Natural killer cell treated with Interleukin-12 subunit alpha and Interleukin-12 subunit beta and Interleukin-15 and Interleukin-18, amount 100 ng/mL, for 72 hours (primary cell): ENCODE measurements at regions not wholly inside any gene's neighbourhood (a gene's known extent, or its start where the extent isn't known, plus 50 kb on each side); places are given as distances from the start of the nearest gene placed in this dataset.

ENCODE experiments used
- ATAC-seq, 2 donors: fragments of 150-1000 bp; cut with Tn5 transposase in 1 of 2; sonication (Bioruptor Pico), chemical (Tn5 transposase) in 1 of 2; 2 replicates each; pipeline ENCODE4 v1.10.0; 2021
- DNase-seq: peaks from one replicate; pipeline ENCODE4 v3.0.0; 2022; ENCODE audit warnings: low spot score
- H3K27ac Mint-ChIP-seq, 2 donors: 1 replicate in 1 of 2; 2 replicates in 1 of 2; pipeline ENCODE4 v1.8.0; 2022; ENCODE audit warnings: mixed read lengths in 2 of 2, mild to moderate bottlenecking in 1 of 2, moderate library complexity in 1 of 2
- H3K27me3 Mint-ChIP-seq, 2 donors: 1 replicate in 1 of 2; 2 replicates in 1 of 2; pipeline ENCODE4 v1.8.0; 2022; ENCODE audit warnings: mixed read lengths in 2 of 2
- H3K36me3 Mint-ChIP-seq: one replicate; pipeline ENCODE4 v1.8.0; 2022; ENCODE audit warnings: mixed read lengths
- H3K4me1 Mint-ChIP-seq, 2 donors: 1 replicate in 1 of 2; 2 replicates in 1 of 2; pipeline ENCODE4 v1.8.0; 2022; ENCODE audit warnings: low read depth in 2 of 2, mixed read lengths in 2 of 2, mild to moderate bottlenecking in 1 of 2
- H3K4me3 Mint-ChIP-seq: one replicate; pipeline ENCODE4 v1.8.0; 2022; ENCODE audit warnings: mixed read lengths
- H3K9me3 Mint-ChIP-seq: 2 replicates; pipeline ENCODE4 v1.8.0; 2022; ENCODE audit warnings: mixed read lengths

GRCh38 chr10:9878383-9878782 is 1139.3 kb upstream of the CELF2 start:
- ATAC-seq = no peak
- Mint-ChIP-seq H3K4me3 (no peak overlapping the region), H3K4me1 (no peaks in the 10 kb centered on the region), H3K9me3 (no peaks in the 10 kb centered on the region), H3K27ac (no peak overlapping the region), H3K36me3 (no peaks in the 10 kb centered on the region), H3K27me3 (no peaks in the 10 kb centered on the region)
- no peak for DNase-seq

GRCh38 chr10:9885761-9886160 is 1131.9 kb upstream of the CELF2 start:
- no peak for ATAC-seq
- peaks cover 10% of the 10 kb centered on the region for H3K9me3 Mint-ChIP-seq
- H3K4me3 Mint-ChIP-seq = no peak overlapping the region
- no peaks in the 10 kb centered on the region for H3K36me3 Mint-ChIP-seq
- no peaks in the 10 kb centered on the region for H3K27me3 Mint-ChIP-seq
- H3K4me1 Mint-ChIP-seq = no peaks in the 10 kb centered on the region
- no peak overlapping the region for H3K27ac Mint-ChIP-seq
- no peak for DNase-seq

- Mint-ChIP-seq H3K4me1 (no peaks in the 10 kb centered on the region), H3K27me3 (no peaks in the 10 kb centered on the region), H3K27ac (no peak overlapping the region), H3K4me3 (no peak overlapping the region), H3K9me3 (peaks cover 10% of the 10 kb centered on the region), H3K36me3 (no peaks in the 10 kb centered on the region)
- DNase-seq (no peak), ATAC-seq (no peak)
These were observed 1130.9 kb upstream of the CELF2 start for GRCh38 chr10:9886772-9887171.

- no peak overlapping the region for H3K4me3 Mint-ChIP-seq
- no peak overlapping the region for H3K27ac Mint-ChIP-seq
- no peaks in the 10 kb centered on the region for H3K27me3 Mint-ChIP-seq
- H3K36me3 Mint-ChIP-seq = no peaks in the 10 kb centered on the region
- ATAC-seq = no peak
- H3K4me1 Mint-ChIP-seq = no peaks in the 10 kb centered on the region
- no peak for DNase-seq
- H3K9me3 Mint-ChIP-seq = peaks cover 3% of the 10 kb centered on the region
These were observed 1122.2 kb upstream of the CELF2 start for GRCh38 chr10:9895453-9895852.

GRCh38 chr10:9895981-9896380 is 1121.7 kb upstream of the CELF2 start:
- Mint-ChIP-seq H3K4me1 (no peaks in the 10 kb centered on the region), H3K9me3 (no peaks in the 10 kb centered on the region), H3K36me3 (no peaks in the 10 kb centered on the region), H3K27me3 (no peaks in the 10 kb centered on the region), H3K27ac (no peak overlapping the region), H3K4me3 (no peak overlapping the region)
- no peak for ATAC-seq
- DNase-seq = no peak

- H3K9me3 Mint-ChIP-seq = no peaks in the 10 kb centered on the region
- no peak overlapping the region for H3K27ac Mint-ChIP-seq
- no peaks in the 10 kb centered on the region for H3K4me1 Mint-ChIP-seq
- no peak overlapping the region for H3K4me3 Mint-ChIP-seq
- ATAC-seq = no peak
- DNase-seq = no peak
- H3K36me3 Mint-ChIP-seq = no peaks in the 10 kb centered on the region
- no peaks in the 10 kb centered on the region for H3K27me3 Mint-ChIP-seq
These were observed 1118.9 kb upstream of the CELF2 start for GRCh38 chr10:9898633-9899395.

GRCh38 chr10:9900751-9901150 is 1116.9 kb upstream of the CELF2 start:
- Mint-ChIP-seq H3K4me1 (no peaks in the 10 kb centered on the region), H3K36me3 (no peaks in the 10 kb centered on the region), H3K9me3 (no peaks in the 10 kb centered on the region), H3K4me3 (no peak overlapping the region), H3K27me3 (no peaks in the 10 kb centered on the region), H3K27ac (no peak overlapping the region)
- no peak for ATAC-seq
- DNase-seq = no peak

- ATAC-seq (no peak), DNase-seq (no peak)
- no peaks in the 10 kb centered on the region for H3K9me3 Mint-ChIP-seq
- no peak overlapping the region for H3K4me3 Mint-ChIP-seq
- H3K27ac Mint-ChIP-seq = no peak overlapping the region
- H3K36me3 Mint-ChIP-seq = no peaks in the 10 kb centered on the region
- no peaks in the 10 kb centered on the region for H3K27me3 Mint-ChIP-seq
- H3K4me1 Mint-ChIP-seq = no peaks in the 10 kb centered on the region
These were observed 1115.7 kb upstream of the CELF2 start for GRCh38 chr10:9901971-9902370.

GRCh38 chr10:9910446-9910845 is 1107.2 kb upstream of the CELF2 start:
- no peak for ATAC-seq
- Mint-ChIP-seq H3K9me3 (peaks cover 9% of the 10 kb centered on the region), H3K4me1 (no peaks in the 10 kb centered on the region), H3K4me3 (no peak overlapping the region), H3K27ac (no peak overlapping the region), H3K27me3 (no peaks in the 10 kb centered on the region), H3K36me3 (no peaks in the 10 kb centered on the region)
- no peak for DNase-seq

- DNase-seq (no peak), ATAC-seq (no peak)
- no peaks in the 10 kb centered on the region for H3K4me1 Mint-ChIP-seq
- no peaks in the 10 kb centered on the region for H3K36me3 Mint-ChIP-seq
- no peaks in the 10 kb centered on the region for H3K27me3 Mint-ChIP-seq
- H3K4me3 Mint-ChIP-seq = no peak overlapping the region
- H3K9me3 Mint-ChIP-seq = peaks cover 9% of the 10 kb centered on the region
- no peak overlapping the region for H3K27ac Mint-ChIP-seq
These were observed 1106.2 kb upstream of the CELF2 start for GRCh38 chr10:9911488-9911887.

GRCh38 chr10:9913876-9914514 is 1103.7 kb upstream of the CELF2 start:
- Mint-ChIP-seq H3K27me3 (no peaks in the 10 kb centered on the region), H3K27ac (no peak overlapping the region), H3K9me3 (peaks cover 6% of the 10 kb centered on the region), H3K36me3 (no peaks in the 10 kb centered on the region), H3K4me1 (no peaks in the 10 kb centered on the region), H3K4me3 (no peak overlapping the region)
- DNase-seq (no peak), ATAC-seq (no peak)

- Mint-ChIP-seq H3K27ac (no peak overlapping the region), H3K9me3 (peaks cover 4% of the 10 kb centered on the region), H3K4me3 (no peak overlapping the region), H3K36me3 (no peaks in the 10 kb centered on the region), H3K27me3 (no peaks in the 10 kb centered on the region), H3K4me1 (no peaks in the 10 kb centered on the region)
- ATAC-seq (no peak), DNase-seq (no peak)
These were observed 1096.1 kb upstream of the CELF2 start for GRCh38 chr10:9921544-9921943.

GRCh38 chr10:9922126-9922870 is 1095.4 kb upstream of the CELF2 start:
- ATAC-seq (no peak), DNase-seq (no peak)
- H3K27ac Mint-ChIP-seq = no peak overlapping the region
- H3K27me3 Mint-ChIP-seq = no peaks in the 10 kb centered on the region
- H3K9me3 Mint-ChIP-seq = peaks cover 4% of the 10 kb centered on the region
- no peaks in the 10 kb centered on the region for H3K4me1 Mint-ChIP-seq
- no peak overlapping the region for H3K4me3 Mint-ChIP-seq
- no peaks in the 10 kb centered on the region for H3K36me3 Mint-ChIP-seq

GRCh38 chr10:9926003-9926402 is 1091.7 kb upstream of the CELF2 start:
- ATAC-seq = no peak
- Mint-ChIP-seq H3K4me3 (no peak overlapping the region), H3K27me3 (no peaks in the 10 kb centered on the region), H3K4me1 (no peaks in the 10 kb centered on the region), H3K9me3 (peaks cover 6% of the 10 kb centered on the region), H3K27ac (no peak overlapping the region), H3K36me3 (no peaks in the 10 kb centered on the region)
- DNase-seq = no peak
